Activated CD4-positive, alpha-beta T cell treated with anti-CD3 and anti-CD28 coated beads, Interleukin-2, amount 10 ng/mL, durations not matched to agents 7 days and 5 days (primary cell): ENCODE measurements at regions not wholly inside any gene's neighbourhood (a gene's known extent, or its start where the extent isn't known, plus 50 kb on each side); places are given as distances from the start of the nearest gene placed in this dataset.

ENCODE experiments used
- CTCF ChIA-PET: fragments of 350-600 bp; sonication (Branson Sonifier 250); formaldehyde crosslinking; loops from one replicate; lab custom pipeline; 2021; ENCODE audit warnings: antibody characterized with exemption; lab: Charles Lee
- POLR2A ChIA-PET: fragments of 350-600 bp; sonication (Branson Sonifier 250); formaldehyde crosslinking; loops from one replicate; lab custom pipeline; 2021; ENCODE audit warnings: antibody characterized with exemption; lab: Charles Lee
- DNase-seq: peaks from one replicate; pipeline ENCODE4 v3.0.0-alpha.2; 2020
- H3K27ac Mint-ChIP-seq: one replicate; pipeline ENCODE4 v1.8.0; 2021; ENCODE audit warnings: mild to moderate bottlenecking, moderate library complexity, mixed read lengths
- H3K27me3 Mint-ChIP-seq: one replicate; pipeline ENCODE4 v1.8.0; 2021; ENCODE audit warnings: mixed read lengths
- H3K36me3 Mint-ChIP-seq: one replicate; pipeline ENCODE4 v1.8.0; 2021; ENCODE audit warnings: low read depth, mixed read lengths
- H3K4me1 Mint-ChIP-seq: one replicate; pipeline ENCODE4 v1.8.0; 2021; ENCODE audit warnings: mixed read lengths
- H3K4me3 Mint-ChIP-seq: one replicate; pipeline ENCODE4 v1.8.0; 2021; ENCODE audit warnings: mild to moderate bottlenecking, moderate library complexity, mixed read lengths
- H3K9me3 Mint-ChIP-seq: one replicate; pipeline ENCODE4 v1.8.0; 2021; ENCODE audit warnings: mixed read lengths

DNA sequence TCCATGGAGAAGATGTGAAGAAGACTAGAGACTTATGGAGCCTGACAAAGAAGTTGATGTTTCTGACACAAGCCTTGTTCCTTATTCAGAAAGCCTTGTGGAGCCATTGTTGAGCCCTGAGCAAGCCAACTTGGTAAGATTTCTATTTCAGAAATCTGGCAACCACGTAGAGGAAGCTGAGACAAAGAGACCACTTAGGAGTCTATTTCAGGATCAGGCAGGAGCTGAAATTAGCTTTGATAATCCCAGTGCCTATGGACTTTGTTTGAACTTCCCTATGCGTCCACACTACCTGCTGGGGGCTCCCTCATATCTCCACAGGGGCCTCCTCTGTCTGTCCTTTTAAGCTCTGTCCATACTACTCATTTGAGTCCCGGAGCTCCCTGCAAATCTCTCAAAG, 540.0 kb upstream of the GOT2 start:
- H3K9me3 Mint-ChIP-seq, result no peaks in the 10 kb centered on the region
- ChIA-PET CTCF (no interaction called here), POLR2A (no interaction called here)
- H3K27me3 Mint-ChIP-seq, result no peaks in the 10 kb centered on the region
- H3K4me3 Mint-ChIP-seq, result no peak overlapping the region
- H3K4me1 Mint-ChIP-seq, result no peaks in the 10 kb centered on the region
- no peak for DNase-seq
- H3K36me3 Mint-ChIP-seq, result no peaks in the 10 kb centered on the region
- no peak overlapping the region for H3K27ac Mint-ChIP-seq

DNA sequence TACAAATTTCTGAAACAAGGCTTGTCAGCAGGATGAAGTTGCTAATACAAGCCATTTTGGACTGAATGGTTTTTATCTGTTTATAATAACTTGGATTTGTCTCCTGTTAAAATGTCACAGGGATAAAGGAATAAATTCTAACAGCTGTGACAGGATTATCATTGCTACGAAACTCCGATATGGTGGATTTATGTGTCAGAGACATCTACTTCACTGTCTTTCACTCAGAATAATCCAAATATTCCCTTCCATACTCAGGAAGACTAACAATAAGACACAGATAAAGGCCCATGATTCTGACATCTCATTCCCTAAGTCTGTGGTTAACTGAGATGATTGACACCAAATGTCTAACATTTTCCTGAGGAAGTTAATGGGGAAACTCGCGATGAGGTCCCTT, 529.8 kb upstream of the GOT2 start:
- H3K4me1 Mint-ChIP-seq, result peaks cover 17% of the 10 kb centered on the region
- no peaks in the 10 kb centered on the region for H3K9me3 Mint-ChIP-seq
- H3K36me3 Mint-ChIP-seq, result no peaks in the 10 kb centered on the region
- H3K27me3 Mint-ChIP-seq, result no peaks in the 10 kb centered on the region
- H3K27ac Mint-ChIP-seq, result no peak overlapping the region
- ChIA-PET POLR2A (interaction anchor here (0.5 kb wide), 1 partner anchor 21 kb away, joined by 3 read pairs; no protein-coding TSS in a partner anchor), CTCF (no interaction called here)
- no peak for DNase-seq
- H3K4me3 Mint-ChIP-seq, result no peak overlapping the region

DNA sequence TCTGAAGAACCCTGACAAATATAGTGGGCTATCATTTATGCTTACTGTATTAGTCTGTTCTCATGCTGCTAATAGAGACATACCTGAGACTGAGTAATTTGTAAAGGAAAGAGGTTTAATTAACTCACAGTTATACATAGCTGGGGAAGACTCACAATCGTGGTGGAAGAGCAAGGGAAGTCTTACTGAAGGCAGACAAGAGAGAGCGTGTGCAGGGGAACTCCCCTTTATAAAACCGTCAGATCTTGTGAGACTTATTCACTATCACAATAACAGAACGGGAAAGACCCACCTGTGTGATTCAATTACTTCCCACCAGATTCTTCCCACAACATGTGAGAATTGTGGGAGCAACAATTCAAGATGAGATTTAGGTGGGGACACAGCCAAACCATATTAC, 526.8 kb upstream of the GOT2 start:
- POLR2A ChIA-PET, result no interaction called here
- Mint-ChIP-seq H3K9me3 (no peaks in the 10 kb centered on the region), H3K27ac (no peak overlapping the region), H3K36me3 (no peaks in the 10 kb centered on the region), H3K4me1 (peaks cover 19% of the 10 kb centered on the region), H3K27me3 (no peaks in the 10 kb centered on the region), H3K4me3 (no peak overlapping the region)
- no peak for DNase-seq
- CTCF ChIA-PET, result no interaction called here

DNA sequence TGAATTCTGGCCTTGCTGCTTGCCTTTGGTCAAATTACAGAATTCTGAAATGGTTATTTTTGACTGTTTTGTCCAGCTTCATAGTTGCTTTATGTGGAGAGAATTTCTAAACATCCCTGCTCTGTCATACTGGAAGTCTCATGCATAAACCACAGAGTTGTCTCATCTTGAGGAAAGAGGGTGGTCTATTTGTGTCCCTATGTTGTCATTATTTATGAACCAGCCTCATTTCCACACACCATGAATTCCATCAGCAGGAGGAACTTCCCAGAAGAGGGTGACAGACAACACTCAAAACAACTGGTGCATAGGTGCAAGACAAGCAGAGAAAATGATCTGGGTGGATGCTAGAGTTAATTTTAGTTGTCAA, 525.8 kb upstream of the GOT2 start:
- DNase-seq, result no peak
- CTCF ChIA-PET, result no interaction called here
- no peak overlapping the region for H3K27ac Mint-ChIP-seq
- POLR2A ChIA-PET, result no interaction called here
- H3K27me3 Mint-ChIP-seq, result no peaks in the 10 kb centered on the region
- H3K4me1 Mint-ChIP-seq, result peaks cover 19% of the 10 kb centered on the region
- H3K4me3 Mint-ChIP-seq, result no peak overlapping the region
- H3K36me3 Mint-ChIP-seq, result no peaks in the 10 kb centered on the region
- H3K9me3 Mint-ChIP-seq, result no peaks in the 10 kb centered on the region

DNA sequence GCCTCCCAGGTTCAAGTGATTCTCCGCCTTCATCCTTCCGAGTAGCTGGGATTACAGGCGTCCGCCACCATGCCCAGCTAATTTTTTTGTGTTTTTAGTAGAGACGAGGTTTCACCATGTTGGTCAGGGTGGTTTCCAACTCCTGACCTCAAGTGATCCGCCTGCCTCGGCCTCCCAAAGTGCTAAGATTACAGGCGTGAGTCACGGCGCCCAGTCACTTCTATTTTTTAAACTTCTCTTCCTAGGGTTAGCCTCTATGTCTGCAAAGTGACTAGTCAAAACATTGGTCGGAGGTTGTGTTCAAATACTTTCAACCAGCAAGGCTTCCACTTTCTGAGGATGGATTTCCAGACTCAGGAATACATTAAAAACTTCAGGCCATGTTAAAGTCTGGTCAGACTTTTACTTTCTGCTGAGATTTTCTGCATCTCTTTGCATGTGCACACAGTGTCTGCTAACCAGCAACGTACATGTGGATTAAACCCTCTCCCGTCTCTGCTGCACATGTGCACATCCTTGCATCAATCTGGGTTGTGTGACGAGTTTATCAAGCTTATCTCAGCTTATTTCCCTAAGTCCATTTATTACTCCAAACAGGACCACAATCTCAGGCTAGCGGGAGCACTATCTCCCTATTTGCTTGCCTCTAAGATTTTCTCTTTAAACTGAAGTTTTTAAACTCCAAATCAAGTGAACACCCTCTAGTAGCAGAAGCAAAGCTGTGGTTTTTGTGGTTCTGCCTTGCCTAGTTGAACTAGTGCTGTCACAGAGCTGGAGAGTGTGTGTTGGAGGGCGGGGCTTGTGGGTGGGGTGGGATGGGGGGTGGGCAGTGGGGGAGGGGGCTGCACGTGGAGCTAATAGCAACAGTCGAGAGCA, 525.2 kb upstream of the GOT2 start:
- Mint-ChIP-seq H3K4me1 (peaks cover 19% of the 10 kb centered on the region), H3K27me3 (no peaks in the 10 kb centered on the region), H3K4me3 (peak overlapping the region; percentile 25), H3K27ac (no peak overlapping the region), H3K9me3 (no peaks in the 10 kb centered on the region), H3K36me3 (no peaks in the 10 kb centered on the region)
- ChIA-PET CTCF (no interaction called here), POLR2A (no interaction called here)
- DNase-seq, result peak; percentile 28

DNA sequence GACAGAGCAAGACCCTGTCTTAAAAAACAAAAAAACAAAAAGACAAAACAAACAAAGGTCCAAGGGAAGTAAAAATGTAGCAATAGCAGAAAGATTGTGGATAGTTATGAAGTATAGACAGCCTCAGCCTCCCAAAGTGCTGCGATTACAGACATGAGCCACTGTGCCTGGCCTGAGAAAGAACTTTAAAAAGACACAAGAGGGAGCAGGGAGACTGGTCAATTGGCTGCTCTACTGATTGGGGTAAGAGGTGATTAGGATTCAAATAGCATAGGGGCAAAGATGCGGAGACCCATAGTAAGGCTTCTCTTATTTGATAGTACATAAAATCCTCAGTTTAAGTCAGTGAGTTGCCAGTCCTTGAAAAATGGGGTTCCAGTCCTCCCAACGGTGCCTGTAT, 518.2 kb upstream of the GOT2 start:
- DNase-seq, result no peak
- H3K27ac Mint-ChIP-seq, result no peak overlapping the region
- H3K36me3 Mint-ChIP-seq, result no peaks in the 10 kb centered on the region
- no peaks in the 10 kb centered on the region for H3K27me3 Mint-ChIP-seq
- ChIA-PET POLR2A (no interaction called here), CTCF (no interaction called here)
- no peaks in the 10 kb centered on the region for H3K4me1 Mint-ChIP-seq
- H3K4me3 Mint-ChIP-seq, result no peak overlapping the region
- H3K9me3 Mint-ChIP-seq, result no peaks in the 10 kb centered on the region

DNA sequence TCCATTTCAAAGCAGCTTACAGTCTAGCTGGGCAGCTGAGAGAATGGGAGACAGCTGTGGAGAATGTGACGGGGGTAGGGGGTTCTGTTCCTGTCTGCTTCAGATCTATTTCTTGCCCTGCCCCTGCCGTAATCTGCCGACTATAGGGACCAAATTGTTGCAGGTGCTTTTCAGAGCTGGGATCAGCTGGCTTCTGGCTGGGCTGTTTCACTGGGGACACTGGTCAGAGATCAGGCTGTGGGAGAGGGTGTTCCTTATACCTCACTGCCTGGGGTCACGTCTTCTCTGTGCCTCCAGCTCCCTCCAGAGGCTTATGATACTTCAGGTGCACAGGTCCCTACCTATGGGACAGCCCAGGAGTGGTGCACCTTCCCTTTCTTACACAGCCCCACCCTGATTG, 514.9 kb upstream of the GOT2 start:
- Mint-ChIP-seq H3K4me1 (no peaks in the 10 kb centered on the region), H3K9me3 (no peaks in the 10 kb centered on the region), H3K27me3 (no peaks in the 10 kb centered on the region), H3K27ac (no peak overlapping the region), H3K36me3 (no peaks in the 10 kb centered on the region), H3K4me3 (no peak overlapping the region)
- ChIA-PET POLR2A (no interaction called here), CTCF (no interaction called here)
- no peak for DNase-seq

DNA sequence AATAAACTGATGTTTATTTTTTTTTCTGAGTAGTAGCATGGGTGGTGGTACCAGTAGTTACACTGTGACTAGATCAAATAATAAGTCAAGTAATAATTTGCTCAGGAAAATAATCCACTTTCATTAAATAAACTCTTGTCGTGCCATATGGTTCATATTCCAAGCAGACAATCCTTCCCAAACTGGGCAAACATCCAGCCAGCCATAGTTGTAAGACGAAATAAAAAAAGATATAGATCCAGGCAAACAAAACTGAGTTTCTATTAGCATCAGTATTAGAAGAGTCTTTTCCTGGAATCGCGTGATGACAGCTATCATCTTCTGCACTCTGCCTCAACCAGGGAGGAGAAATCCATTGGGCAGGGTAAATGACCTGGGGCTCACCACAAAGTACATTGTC, 508.4 kb upstream of the GOT2 start:
- POLR2A ChIA-PET, result interaction anchor here (0.7 kb wide), 1 partner anchor 21 kb away, joined by 3 read pairs; no protein-coding TSS in a partner anchor
- H3K4me1 Mint-ChIP-seq, result no peaks in the 10 kb centered on the region
- no peak overlapping the region for H3K27ac Mint-ChIP-seq
- CTCF ChIA-PET, result no interaction called here
- H3K36me3 Mint-ChIP-seq, result no peaks in the 10 kb centered on the region
- H3K4me3 Mint-ChIP-seq, result no peak overlapping the region
- H3K27me3 Mint-ChIP-seq, result no peaks in the 10 kb centered on the region
- H3K9me3 Mint-ChIP-seq, result no peaks in the 10 kb centered on the region
- no peak for DNase-seq

DNA sequence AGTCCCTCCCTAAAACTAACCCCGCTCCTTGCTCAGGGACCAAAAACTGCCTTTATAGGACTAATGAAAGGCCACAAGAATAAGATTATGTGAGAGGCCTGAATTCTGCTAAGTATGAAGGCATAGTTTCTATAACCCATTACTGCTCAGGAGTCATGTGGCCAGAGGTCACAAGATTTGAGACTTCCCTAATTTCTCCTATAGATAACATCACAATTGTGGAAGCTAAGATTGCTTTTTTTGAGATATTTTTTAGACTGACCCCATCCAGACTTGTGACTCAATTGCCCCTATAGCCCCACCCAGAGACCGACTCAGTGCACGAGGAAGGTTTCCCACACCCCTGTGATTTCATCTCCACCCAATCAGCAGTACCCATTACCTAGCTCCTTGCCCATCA, 504.1 kb upstream of the GOT2 start:
- no peaks in the 10 kb centered on the region for H3K36me3 Mint-ChIP-seq
- H3K27ac Mint-ChIP-seq, result no peak overlapping the region
- ChIA-PET POLR2A (no interaction called here), CTCF (no interaction called here)
- H3K27me3 Mint-ChIP-seq, result no peaks in the 10 kb centered on the region
- DNase-seq, result no peak
- no peak overlapping the region for H3K4me3 Mint-ChIP-seq
- no peaks in the 10 kb centered on the region for H3K4me1 Mint-ChIP-seq
- no peaks in the 10 kb centered on the region for H3K9me3 Mint-ChIP-seq

DNA sequence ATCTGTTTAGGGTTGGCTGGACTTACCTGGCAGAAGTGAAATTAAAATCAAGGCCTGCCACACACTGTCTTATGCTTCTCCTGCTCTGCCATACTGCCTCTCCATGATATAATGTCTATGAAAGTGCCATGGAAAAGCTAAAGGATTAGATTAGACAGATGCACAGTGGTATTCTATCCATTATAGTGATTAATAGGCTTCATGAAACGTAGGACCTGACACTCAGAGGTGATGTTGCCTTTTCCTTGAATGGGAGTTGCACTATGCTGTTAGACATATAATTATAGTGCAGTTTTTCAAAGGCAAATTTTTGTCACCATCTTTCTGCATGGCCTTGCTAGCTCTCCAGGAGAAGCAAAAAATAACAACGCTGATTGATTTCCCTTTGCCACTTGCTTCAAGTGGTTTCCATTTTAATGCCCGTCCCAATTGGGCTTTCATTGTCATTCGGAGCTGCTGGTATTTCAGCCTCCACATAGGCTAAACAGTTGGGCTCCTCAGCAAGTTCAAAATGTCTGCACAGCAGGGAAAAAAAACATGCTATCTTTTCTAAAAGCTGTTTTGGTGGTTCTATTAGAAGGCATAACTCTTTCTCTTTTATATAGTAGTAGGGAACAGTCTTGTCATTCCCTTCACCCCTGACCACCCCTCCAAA, 502.8 kb upstream of the GOT2 start:
- H3K27me3 Mint-ChIP-seq, result no peaks in the 10 kb centered on the region

DNA sequence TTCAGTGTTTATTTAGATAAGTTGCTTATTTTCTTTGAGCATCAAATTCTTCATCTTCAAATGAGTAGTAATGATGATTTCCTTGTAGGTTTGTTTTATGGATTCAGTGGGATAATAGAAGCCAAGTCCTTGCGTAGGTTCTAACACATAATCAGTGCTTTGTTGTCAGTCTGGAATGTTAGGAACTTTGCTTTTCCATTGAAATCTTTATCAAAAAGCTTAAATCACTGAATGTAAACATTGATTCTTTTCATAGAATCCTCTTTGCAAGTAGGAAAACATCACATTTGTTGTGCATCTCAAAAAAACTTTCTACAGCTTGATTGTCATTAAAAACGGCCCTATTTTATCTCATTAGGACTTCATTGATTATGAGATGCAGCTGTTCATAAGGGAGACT, 490.3 kb upstream of the GOT2 start:
- Mint-ChIP-seq H3K27me3 (no peaks in the 10 kb centered on the region), H3K4me1 (no peaks in the 10 kb centered on the region), H3K9me3 (no peaks in the 10 kb centered on the region), H3K27ac (no peak overlapping the region), H3K36me3 (no peaks in the 10 kb centered on the region), H3K4me3 (no peak overlapping the region)
- ChIA-PET CTCF (no interaction called here), POLR2A (no interaction called here)
- no peak for DNase-seq

More for the DNA sequence above, 502.8 kb upstream of the GOT2 start:
- Mint-ChIP-seq H3K27ac (no peak overlapping the region), H3K4me1 (no peaks in the 10 kb centered on the region), H3K36me3 (no peaks in the 10 kb centered on the region), H3K4me3 (no peak overlapping the region), H3K9me3 (no peaks in the 10 kb centered on the region)
- ChIA-PET CTCF (no interaction called here), POLR2A (no interaction called here)
- no peak for DNase-seq

DNA sequence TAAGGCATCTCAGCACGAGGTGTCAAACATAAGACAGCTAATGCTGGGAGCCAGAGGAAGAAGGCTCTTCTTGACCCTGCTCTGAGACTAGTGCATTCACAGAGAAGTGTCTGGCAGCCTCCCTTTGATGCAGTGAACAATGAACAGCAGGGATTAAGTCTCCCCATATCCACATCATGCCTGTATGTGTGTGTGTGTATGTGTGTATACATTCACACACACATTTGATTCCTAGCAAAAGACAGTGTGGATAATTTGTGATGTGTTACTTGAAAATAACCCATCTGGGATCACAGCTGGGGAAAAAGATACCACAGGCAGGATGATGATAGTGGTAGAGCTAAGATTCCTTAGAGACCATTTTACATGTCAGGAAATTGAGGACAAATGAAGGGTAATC, 485.9 kb upstream of the GOT2 start:
- no peak overlapping the region for H3K4me3 Mint-ChIP-seq
- H3K27me3 Mint-ChIP-seq, result no peaks in the 10 kb centered on the region
- DNase-seq, result no peak
- no peak overlapping the region for H3K27ac Mint-ChIP-seq
- no peaks in the 10 kb centered on the region for H3K9me3 Mint-ChIP-seq
- CTCF ChIA-PET, result no interaction called here
- POLR2A ChIA-PET, result no interaction called here
- H3K4me1 Mint-ChIP-seq, result no peaks in the 10 kb centered on the region
- H3K36me3 Mint-ChIP-seq, result no peaks in the 10 kb centered on the region

DNA sequence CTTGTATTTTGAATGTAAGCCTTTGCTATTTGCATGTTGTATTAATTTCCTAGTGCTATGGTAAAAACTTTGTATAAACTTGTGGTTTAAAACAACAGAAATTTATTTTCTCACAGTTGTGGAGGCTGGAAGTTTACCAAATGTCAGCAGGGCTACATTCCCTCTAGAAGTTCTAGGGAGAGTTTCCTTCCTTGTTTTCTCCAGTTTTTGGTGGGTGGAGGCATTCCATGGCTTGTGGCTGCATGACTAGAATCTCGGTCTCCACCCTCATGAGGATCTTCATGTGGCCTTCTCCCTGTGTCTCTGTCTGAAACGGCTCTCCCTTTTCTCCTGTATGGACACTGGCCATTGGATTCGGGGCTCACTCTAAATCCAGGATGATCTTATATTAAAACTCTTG, 482.2 kb upstream of the GOT2 start:
- Mint-ChIP-seq H3K4me1 (no peaks in the 10 kb centered on the region), H3K27ac (no peak overlapping the region), H3K27me3 (no peaks in the 10 kb centered on the region), H3K4me3 (no peak overlapping the region), H3K36me3 (no peaks in the 10 kb centered on the region), H3K9me3 (no peaks in the 10 kb centered on the region)
- DNase-seq, result no peak
- POLR2A ChIA-PET, result no interaction called here
- CTCF ChIA-PET, result no interaction called here
